ENCODE measurements at regions not wholly inside any gene's neighbourhood (a gene's known extent, or its start where the extent isn't known, plus 50 kb on each side); places are given as distances from the start of the nearest gene placed in this dataset.

- TF ChIP-seq EP300 (IDR thresholded peaks at IDR 0.05) (no peak), CTCF (IDR thresholded peaks at IDR 0.05) (no peak), POLR2AphosphoS5 (IDR thresholded peaks at IDR 0.05) (no peak), POLR2A (IDR thresholded peaks at IDR 0.05) (no peak)
Measured at GRCh38 chr11:80388130-80388529, 947.3 kb upstream of the TENM4 start.

Data from sigmoid colon (tissue), 4 donors.